SU-DHL-6 (cell line): ENCODE measurements at regions not wholly inside any gene's neighbourhood (a gene's known extent, or its start where the extent isn't known, plus 50 kb on each side); places are given as distances from the start of the nearest gene placed in this dataset.
"Not testable (repeated sequence)": the region's sequence is repeated elsewhere in the genome, so short reads cannot be mapped to it uniquely, and the experiment has no call there.

ENCODE experiments used
- H2AFZ ChIP-seq: fragments of 200-600 bp; sonication (generic); 2 replicates; pipeline ENCODE4 v1.6.1; 2014; ENCODE audit warnings: low read depth, mild to moderate bottlenecking, moderate library complexity, mixed read lengths, antibody characterized with exemption, low read length; ENCODE audit not compliant: severe bottlenecking
- H3F3A ChIP-seq: fragments of 200-600 bp; shearing (Covaris generic); 2 replicates; pipeline ENCODE4 v1.6.0; 2016; ENCODE audit warnings: antibody characterized with exemption, mild to moderate bottlenecking; ENCODE audit not compliant: insufficient read depth
- H3K27ac ChIP-seq: fragments of 200-600 bp; sonication (generic); 2 replicates; pipeline ENCODE4 v1.5.1; 2016; ENCODE audit warnings: low read depth, mild to moderate bottlenecking, low read length, moderate library complexity, mixed read lengths
- H3K27me3 ChIP-seq: fragments of 200-600 bp; sonication (generic), shearing (Covaris generic); 2 replicates; pipeline ENCODE4 v1.6.0; 2014; ENCODE audit warnings: mild to moderate bottlenecking, low read length
- H3K36me3 ChIP-seq: fragments of 200-600 bp; sonication (generic); 2 replicates; pipeline ENCODE4 v1.6.1; 2014; ENCODE audit warnings: mild to moderate bottlenecking, low read length, mixed read lengths
- H3K4me2 ChIP-seq: fragments of 300-600, 200-600 bp; shearing (Covaris generic), sonication (generic); 2 replicates; pipeline ENCODE4 v1.6.0; 2014; ENCODE audit warnings: low read length, low read depth, mild to moderate bottlenecking; ENCODE audit not compliant: poor library complexity, severe bottlenecking
- H3K4me3 ChIP-seq: fragments of 200-600 bp; sonication (generic); 2 replicates; pipeline ENCODE4 v1.5.1; 2014; ENCODE audit warnings: antibody characterized with exemption, low read length, mild to moderate bottlenecking, mixed read lengths; ENCODE audit not compliant: insufficient read depth, poor library complexity, severe bottlenecking
- H3K79me2 ChIP-seq: fragments of 200-600 bp; sonication (generic); 2 replicates; pipeline ENCODE4 v1.6.1; 2014; ENCODE audit warnings: mild to moderate bottlenecking, low read length, moderate library complexity; ENCODE audit not compliant: insufficient read depth
- H3K9ac ChIP-seq: fragments of 200-600 bp; sonication (generic); 2 replicates; pipeline ENCODE4 v1.7.0; 2014; ENCODE audit warnings: mild to moderate bottlenecking, low read length
- H3K9me2 ChIP-seq: fragments of 200-600 bp; sonication (generic); replicated peaks from 2 replicates; pipeline ENCODE4 v1.6.1; 2014; ENCODE audit warnings: low read length; ENCODE audit not compliant: insufficient read depth
- H3K9me3 ChIP-seq: fragments of 200-600 bp; sonication (generic); 2 replicates; pipeline ENCODE4 v1.6.1; 2014; ENCODE audit warnings: low read length, mixed read lengths; ENCODE audit not compliant: insufficient read depth
- H4K20me1 ChIP-seq: fragments of 200-600 bp; sonication (generic); 2 replicates; pipeline ENCODE4 v1.6.1; 2014; ENCODE audit warnings: low read depth, mild to moderate bottlenecking, antibody characterized with exemption, low read length, moderate library complexity, mixed read lengths

DNA sequence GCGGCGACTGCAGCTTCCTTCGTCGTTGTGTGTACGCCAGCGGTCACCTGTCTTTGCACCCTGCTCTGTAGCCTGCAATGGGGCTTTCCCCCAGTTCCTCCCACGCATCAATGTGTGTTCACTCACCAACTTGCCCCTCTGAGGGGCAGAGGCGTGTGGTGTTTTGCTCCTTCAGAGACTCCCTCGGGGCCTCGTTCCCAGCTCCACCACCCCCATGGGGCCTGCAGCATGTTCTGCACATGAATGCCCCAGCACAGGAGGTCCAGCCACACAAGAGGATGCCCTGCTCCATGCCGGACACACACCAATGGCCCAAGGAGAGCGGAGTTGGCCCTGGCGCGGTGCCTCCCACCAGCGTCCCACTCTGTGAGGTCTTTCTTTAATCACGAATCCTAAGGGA lies 196.8 kb downstream of the BANP start:
- not testable (repeated sequence) for H3K9me3 ChIP-seq

DNA sequence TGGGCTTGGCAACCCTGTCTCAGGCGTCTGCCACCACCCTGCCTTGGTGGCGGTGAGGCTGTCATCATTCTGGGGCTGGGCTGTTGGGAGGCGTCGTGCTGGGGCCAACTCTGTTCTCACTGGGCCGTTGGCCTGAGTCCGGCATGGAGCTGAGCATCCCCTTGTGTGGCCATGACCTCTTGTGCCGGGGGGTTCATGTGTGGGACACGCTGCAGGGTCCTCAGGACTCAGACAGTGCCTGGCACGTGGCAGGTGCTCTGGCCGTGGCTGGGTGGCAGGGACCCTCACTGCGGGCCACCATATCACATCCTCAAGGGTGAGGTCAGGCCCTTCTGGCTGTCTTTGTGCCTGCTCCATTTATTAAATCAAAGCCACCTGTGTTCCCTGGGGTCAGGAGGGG lies 197.4 kb downstream of the BANP start:
- not testable (repeated sequence) for H3K4me2 ChIP-seq

More for the DNA sequence above, 196.8 kb downstream of the BANP start:
- not testable (repeated sequence) for H2AFZ ChIP-seq, H3K79me2 ChIP-seq, H3F3A ChIP-seq, H3K27me3 ChIP-seq, H3K36me3 ChIP-seq, H3K9me2 ChIP-seq, H3K4me3 ChIP-seq, H3K9ac ChIP-seq, H3K4me2 ChIP-seq, H3K27ac ChIP-seq, H4K20me1 ChIP-seq

DNA sequence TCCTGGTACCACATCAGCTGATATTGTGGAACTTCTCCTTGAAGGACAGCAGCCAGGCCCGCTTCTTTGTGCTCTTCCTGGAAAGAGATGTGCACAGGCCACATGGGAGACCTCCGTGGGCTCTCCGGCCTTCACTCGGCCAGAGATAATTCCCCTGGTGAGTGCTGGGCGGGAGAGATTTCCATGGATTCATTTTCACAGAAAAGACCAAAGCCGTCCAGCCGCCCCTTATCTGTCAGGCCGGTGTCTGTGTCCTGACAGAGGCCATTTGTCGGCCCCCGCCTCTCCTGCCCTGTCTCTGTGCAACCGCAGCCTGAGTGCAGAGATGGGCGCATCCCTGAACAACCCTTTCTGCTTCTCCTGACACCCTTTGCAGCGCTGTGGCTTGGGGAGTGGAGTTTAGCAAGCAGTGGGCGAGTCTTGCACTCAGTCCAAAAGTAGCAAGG lies 197.9 kb downstream of the BANP start:
- H3K4me3 ChIP-seq, H3K9ac ChIP-seq, H3K27ac ChIP-seq, H4K20me1 ChIP-seq, H3K4me2 ChIP-seq, H3K79me2 ChIP-seq, H3K27me3 ChIP-seq, H3F3A ChIP-seq, H2AFZ ChIP-seq, H3K36me3 ChIP-seq, H3K9me2 ChIP-seq, H3K9me3 ChIP-seq: not testable (repeated sequence)

More for the DNA sequence above, 197.4 kb downstream of the BANP start:
- not testable (repeated sequence) for H3K79me2 ChIP-seq, H3K9me2 ChIP-seq, H3K27ac ChIP-seq, H3K9ac ChIP-seq, H3K36me3 ChIP-seq, H3K27me3 ChIP-seq, H3K9me3 ChIP-seq, H3K4me3 ChIP-seq, H4K20me1 ChIP-seq, H3F3A ChIP-seq, H2AFZ ChIP-seq

- not testable (repeated sequence) for H3K27me3 ChIP-seq, H4K20me1 ChIP-seq, H3F3A ChIP-seq, H3K4me2 ChIP-seq, H3K27ac ChIP-seq, H3K9ac ChIP-seq, H2AFZ ChIP-seq, H3K79me2 ChIP-seq, H3K4me3 ChIP-seq, H3K36me3 ChIP-seq, H3K9me2 ChIP-seq, H3K9me3 ChIP-seq
Measured at GRCh38 chr16:88149663-88150062, 198.4 kb downstream of the BANP start.

- not testable (repeated sequence) for H3K36me3 ChIP-seq, H3K27ac ChIP-seq, H3K9ac ChIP-seq, H3K4me2 ChIP-seq, H3K4me3 ChIP-seq, H3F3A ChIP-seq, H3K79me2 ChIP-seq, H3K27me3 ChIP-seq, H3K9me2 ChIP-seq, H3K9me3 ChIP-seq, H2AFZ ChIP-seq, H4K20me1 ChIP-seq
Measured at GRCh38 chr16:88150456-88151128, 199.4 kb downstream of the BANP start.

GRCh38 chr16:88151129-88151499 lies 199.9 kb downstream of the BANP start:
- not testable (repeated sequence) for H3F3A ChIP-seq, H3K9me2 ChIP-seq, H3K4me3 ChIP-seq, H2AFZ ChIP-seq, H4K20me1 ChIP-seq, H3K4me2 ChIP-seq, H3K9me3 ChIP-seq, H3K36me3 ChIP-seq, H3K27me3 ChIP-seq, H3K27ac ChIP-seq, H3K9ac ChIP-seq, H3K79me2 ChIP-seq

GRCh38 chr16:88151859-88152843 lies 200.9 kb downstream of the BANP start:
- H4K20me1 ChIP-seq, H3K9me2 ChIP-seq, H3K9ac ChIP-seq, H3K36me3 ChIP-seq, H3K27me3 ChIP-seq, H3F3A ChIP-seq, H2AFZ ChIP-seq, H3K4me3 ChIP-seq, H3K79me2 ChIP-seq, H3K9me3 ChIP-seq, H3K4me2 ChIP-seq, H3K27ac ChIP-seq: not testable (repeated sequence)

GRCh38 chr16:88152879-88153278 lies 201.6 kb downstream of the BANP start:
- H3K9ac ChIP-seq, H4K20me1 ChIP-seq, H3K27ac ChIP-seq, H3K79me2 ChIP-seq, H3K36me3 ChIP-seq, H3K9me3 ChIP-seq, H2AFZ ChIP-seq, H3K27me3 ChIP-seq, H3K9me2 ChIP-seq, H3F3A ChIP-seq, H3K4me2 ChIP-seq, H3K4me3 ChIP-seq: not testable (repeated sequence)
